ENCODE measurements at regions not wholly inside any gene's neighbourhood (a gene's known extent, or its start where the extent isn't known, plus 50 kb on each side); places are given as distances from the start of the nearest gene placed in this dataset.

DNA sequence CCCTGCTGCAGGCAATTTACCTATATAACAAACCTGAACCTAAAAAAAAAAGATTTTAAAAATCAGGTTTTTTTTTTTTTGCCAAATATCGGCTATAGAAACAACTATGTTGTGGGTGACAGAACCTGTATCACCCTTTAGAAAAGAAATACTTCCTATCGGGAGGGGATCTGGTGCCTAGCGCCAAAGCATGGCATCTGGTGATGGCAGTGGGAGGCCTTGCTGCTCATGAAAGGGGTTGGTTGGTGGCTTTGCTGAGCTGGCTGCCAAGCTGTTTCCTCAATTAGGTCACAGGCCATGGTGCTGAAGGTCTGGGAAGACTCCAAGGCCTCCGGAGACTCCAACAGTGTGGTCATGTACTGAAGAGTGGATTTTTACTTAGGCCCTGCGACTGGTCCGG lies 328.5 kb downstream of the KLF5 start:
- DNase-seq (ENCODE audit: low spot score), result no peak
- intact Hi-C loops (cut with DNase I), result no loop called here

DNA sequence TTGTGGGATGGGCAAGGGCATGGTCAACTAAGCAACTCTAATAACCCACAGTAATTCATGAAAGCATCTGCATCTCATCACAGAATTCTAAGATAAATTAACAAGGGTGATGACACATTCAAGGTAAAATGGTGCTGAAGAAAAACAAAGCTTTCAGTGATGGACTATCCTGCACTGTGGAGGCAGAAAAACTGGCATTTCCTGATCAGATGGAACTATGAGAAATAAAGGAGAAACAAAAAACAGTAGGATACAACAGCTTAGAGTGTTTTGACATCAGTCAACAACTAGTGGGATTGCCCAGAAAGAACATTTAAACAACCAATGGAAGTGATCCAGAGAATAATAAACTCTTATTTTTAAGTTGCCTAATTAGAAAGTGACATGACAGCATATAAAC lies 327.0 kb downstream of the KLF5 start:
- intact Hi-C loops (cut with DNase I), result no loop called here
- no peak for DNase-seq (ENCODE audit: low spot score)

DNA sequence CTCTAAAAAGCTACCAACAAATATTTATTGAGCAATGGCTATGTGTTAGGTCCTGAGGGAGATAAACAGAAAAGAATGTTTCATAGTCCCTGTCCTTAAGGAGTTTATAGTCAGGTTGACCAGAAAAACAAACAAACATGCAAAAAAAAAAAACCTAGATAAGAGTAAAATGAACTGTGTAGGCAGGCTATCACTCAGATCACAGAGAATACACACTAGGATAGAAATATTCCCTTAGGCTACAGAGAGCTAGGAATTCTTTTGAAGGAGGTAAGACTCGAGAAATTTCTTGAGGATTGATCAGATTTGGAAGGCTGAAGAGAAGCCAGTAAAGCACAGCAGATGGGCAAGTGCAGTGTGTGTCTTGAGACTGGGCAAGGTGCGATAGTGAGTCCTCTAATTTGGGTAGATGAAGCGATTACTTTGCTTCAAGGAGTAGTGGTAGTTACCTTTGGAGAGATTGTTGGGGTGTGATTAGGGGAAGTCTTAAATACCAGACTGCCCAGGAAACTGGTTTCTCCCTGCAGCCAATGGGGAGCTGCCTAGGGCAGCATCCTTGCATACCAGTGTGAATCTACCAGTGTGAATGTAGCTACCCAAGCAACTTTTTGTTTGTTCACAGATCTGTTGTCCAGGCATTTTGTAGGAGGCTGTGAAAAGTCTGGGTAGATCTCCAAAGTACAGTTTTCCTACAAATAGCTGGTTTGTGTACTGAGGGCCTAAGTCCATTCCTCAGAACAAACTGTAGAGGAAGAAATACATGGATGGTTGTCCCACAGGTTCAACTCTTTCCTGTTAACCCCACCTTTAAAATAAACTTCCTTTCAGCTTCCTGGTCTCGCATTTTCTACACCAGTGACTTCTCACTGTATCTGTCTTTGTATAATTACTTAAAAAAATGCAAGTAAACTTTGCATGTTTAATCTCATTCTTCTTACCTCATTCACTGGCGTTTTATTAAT lies 314.1 kb downstream of the KLF5 start:
- DNase-seq (ENCODE audit: low spot score), result no peak
- intact Hi-C loops (cut with DNase I), result no loop called here

DNA sequence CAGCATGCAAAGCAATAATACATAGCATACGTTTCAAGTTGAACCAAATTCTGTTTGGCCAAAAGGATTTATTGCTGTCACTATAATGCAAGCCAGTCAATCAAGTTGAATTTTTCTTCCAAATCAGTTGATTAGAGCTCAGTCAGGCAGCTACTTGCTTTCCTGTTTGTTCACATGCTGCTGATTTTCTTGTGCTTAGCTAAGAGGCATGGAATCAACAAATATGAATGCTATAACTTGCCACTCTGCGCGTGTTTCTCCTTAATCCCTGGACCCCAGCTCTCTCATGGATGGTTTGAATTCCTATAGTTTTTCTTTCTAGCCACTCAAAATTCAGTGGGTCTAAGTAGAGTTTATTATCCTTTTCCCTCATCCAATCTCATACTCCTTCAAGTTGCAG lies 311.3 kb downstream of the KLF5 start:
- intact Hi-C loops (cut with DNase I), result no loop called here
- no peak for DNase-seq (ENCODE audit: low spot score)

DNA sequence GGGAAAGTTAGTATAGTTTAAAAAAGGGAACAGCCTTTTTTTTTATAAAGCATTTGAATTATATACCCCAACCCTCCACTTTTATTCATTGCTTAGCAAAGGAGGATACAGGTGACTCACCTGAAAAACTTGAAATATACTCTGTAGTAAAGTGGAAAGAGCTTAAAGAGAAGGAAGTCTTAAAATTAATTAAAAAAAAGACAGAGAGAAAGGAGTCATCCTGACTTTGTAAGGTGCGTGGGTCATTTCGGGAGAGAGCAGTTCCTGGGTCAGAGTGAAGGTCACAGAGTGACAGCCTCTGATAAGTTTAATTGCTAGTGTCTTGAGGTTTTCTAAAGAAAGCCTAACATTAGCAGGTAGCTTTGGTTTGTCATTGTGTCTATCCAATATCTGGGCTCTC lies 310.3 kb downstream of the KLF5 start:
- no peak for DNase-seq (ENCODE audit: low spot score)
- intact Hi-C loops (cut with DNase I), result no loop called here

DNA sequence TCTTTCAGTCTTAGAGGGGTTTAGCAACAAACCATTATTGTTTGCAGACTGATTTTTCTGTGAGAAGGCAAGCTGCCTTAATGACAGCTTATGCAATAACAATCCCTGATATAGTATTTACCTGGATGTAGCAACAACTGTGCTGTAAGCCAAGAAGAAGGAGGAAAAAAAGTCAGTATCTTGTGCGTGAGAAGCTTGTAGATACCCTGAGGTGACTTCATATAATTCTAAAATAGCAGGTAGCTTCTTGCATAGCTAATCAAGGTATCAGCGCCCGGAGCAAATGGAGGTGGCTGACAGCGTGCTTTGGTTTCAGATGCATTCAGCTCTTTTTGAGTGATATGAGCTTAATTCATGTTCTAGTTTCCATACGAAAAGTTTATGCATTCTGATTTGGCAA lies 309.8 kb downstream of the KLF5 start:
- no peak for DNase-seq (ENCODE audit: low spot score)
- intact Hi-C loops (cut with DNase I), result no loop called here

DNA sequence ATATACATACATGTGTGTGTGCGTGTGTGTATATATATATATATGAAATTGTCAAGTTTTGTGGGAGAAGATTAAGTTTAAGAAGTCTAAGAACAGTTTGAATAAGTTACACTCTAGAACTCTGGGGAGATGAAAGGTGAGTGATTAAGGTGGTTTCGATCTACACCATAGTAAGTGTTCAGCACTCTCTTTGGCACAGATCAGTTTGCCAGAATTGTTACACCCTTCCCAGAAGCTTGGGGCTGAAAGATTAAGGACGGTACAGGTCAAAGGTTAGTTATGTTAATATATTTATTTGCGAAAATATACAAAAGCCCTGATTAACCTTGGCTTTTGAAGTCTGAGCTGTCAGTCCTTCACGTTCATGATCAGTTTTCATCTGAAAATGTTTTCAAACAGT lies 309.1 kb downstream of the KLF5 start:
- intact Hi-C loops (cut with DNase I), result no loop called here
- no peak for DNase-seq (ENCODE audit: low spot score)

DNA sequence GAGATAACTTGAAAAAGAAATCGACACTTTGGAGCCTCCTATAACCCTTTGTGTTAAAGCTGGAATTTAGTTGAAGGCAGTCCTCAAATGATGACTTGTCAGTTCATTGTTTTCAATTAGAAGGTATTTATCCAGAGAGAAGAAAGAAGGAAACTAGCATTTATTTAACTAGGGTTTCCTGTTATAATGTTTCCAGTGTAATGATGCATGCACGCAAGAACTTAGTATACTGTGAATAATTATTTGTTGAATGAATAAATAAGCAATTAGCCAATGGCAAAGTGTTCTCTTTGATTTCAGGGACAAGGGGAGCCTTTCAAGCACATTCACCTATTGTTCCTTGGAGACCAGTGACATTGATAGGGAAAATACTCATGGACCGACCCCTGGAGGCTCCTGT lies 307.4 kb downstream of the KLF5 start:
- intact Hi-C loops (cut with DNase I), result no loop called here
- no peak for DNase-seq (ENCODE audit: low spot score)

DNA sequence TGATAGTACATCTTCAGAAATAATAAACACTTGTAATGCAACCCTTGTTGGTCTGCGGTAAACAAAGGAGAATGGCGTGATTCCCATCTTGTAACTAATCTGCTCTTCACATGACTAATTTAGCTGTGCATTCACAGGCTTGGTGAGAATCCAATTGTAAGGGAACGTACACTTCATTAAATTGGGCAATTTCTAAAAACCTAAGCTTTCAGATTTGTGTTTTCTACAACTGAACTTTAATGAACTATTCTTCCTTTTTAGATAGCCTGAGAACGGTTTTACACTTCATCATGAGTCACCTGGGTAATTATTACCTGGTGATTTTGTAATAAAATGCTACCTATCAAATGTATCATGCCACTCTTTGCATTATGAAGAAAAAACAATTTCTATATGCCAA lies 306.9 kb downstream of the KLF5 start:
- DNase-seq (ENCODE audit: low spot score), result no peak
- intact Hi-C loops (cut with DNase I), result no loop called here

DNA sequence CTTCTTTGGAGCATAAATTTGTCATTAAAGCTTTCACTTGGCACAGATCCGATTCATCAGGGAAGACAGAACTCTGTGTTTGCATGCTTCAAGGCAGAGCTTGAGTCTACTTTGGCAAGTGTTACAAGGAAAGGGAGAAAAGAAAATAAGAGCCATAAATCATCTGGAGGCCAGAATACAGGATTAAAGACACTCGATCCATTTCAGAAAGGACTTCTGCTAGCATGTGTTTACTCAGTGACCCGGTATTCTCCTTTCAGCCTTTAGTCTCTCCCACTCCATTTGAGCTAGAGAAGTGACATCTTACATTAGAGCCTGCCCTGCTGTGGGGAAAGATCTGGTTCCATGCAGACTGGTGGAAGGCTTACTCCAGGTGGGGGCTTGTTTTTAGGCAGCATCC lies 306.4 kb downstream of the KLF5 start:
- intact Hi-C loops (cut with DNase I), result no loop called here
- DNase-seq (ENCODE audit: low spot score), result no peak

DNA sequence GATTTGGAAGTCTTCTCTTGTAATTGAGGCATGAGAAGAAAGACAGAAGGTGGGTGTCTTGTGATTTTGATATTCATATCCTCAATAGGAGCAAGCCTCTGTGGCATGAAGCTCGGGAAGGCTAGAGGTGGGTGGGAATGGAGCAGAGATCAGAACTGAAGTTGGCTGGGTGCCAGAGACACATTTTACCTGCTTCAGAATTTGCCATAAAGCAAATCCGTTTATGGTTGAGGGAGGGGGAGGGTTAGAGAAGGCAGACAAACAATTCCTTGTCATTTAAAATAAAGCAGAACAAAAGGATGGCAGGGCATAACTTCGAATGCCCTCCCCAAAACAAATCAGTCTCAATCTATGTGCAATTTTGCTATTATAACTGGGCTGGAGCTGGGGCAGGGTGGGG lies 305.9 kb downstream of the KLF5 start:
- DNase-seq (ENCODE audit: low spot score), result no peak
- intact Hi-C loops (cut with DNase I), result no loop called here

DNA sequence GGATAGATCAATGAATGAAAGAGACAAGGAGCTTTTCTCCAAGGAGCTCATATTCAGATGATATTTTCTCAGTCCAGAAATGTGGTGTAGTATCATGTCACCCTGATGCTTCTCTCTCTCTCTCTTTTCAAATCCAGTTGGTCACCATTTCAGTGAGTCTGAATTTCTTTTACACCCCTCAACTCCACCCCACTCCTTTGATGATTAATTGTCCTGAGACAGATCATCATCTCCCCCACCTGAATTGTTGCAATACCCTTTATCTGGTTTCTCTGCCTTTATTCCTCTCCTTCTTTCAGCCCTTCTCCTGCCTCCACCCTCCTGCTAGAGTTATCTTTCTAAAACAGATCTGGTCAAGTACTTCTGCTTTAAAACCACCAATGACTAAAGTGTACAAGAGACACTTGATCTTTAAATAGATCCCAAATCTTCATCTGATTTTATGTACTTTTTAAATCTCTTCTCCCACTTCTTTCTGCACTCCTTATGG lies 299.8 kb downstream of the KLF5 start:
- no peak for DNase-seq (ENCODE audit: low spot score)
- intact Hi-C loops (cut with DNase I), result no loop called here

DNA sequence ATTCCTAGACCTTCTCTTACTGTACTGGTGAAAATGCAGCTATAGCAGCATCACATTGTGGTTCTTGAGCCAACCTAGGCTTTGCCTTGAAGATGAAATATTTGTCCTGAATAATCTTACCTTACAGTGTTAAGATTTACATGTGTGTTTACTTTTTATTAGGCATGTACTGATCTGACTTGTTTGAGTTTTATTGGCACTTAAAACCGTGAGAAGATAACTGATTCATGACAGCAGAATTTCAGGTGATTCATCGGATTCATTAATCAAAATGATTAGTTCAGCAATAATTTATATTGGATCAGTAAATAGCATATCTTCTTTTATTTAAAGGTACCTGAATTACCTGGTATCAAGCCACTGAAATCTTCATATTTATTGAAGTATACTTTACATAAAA lies 296.3 kb downstream of the KLF5 start:
- intact Hi-C loops (cut with DNase I), result no loop called here
- no peak for DNase-seq (ENCODE audit: low spot score)

DNA sequence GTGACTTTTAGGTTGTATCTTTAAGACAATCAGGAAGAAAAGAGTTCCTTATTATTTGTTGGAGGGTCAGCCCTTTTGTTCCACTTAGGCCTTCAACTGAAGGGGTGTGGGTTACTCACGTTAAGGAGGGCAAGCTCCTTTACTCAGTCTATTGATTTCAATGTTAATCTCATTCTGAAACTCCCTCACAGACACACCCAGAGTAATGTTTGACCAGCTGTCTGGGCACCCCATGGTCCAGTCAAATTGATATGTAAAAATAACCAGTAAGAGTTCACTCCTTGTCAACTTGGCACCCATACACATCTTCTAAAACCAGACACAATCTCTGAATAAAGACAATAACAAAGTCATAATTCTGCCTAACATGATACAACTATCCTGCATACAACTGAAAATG lies 292.9 kb downstream of the KLF5 start:
- DNase-seq (ENCODE audit: low spot score), result no peak
- intact Hi-C loops (cut with DNase I), result no loop called here

DNA sequence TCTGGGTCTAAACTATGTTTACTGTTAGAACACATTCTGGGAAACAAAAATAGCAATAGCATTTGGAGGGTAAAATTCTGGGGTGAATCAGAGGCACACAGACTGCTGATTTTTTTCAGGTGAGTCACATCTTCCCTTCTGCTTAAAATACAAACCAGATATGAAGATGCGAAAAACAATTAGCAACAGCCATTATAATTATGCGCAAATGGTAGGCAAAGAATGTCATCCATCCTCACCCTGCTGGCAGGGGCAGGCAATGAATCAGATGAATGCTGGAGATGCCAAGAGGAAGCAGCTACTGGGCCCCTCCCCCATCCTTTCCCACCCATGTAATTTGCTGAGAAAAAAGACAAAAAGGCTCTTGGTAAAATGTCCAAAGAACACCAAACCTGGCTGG lies 282.9 kb downstream of the KLF5 start:
- DNase-seq (ENCODE audit: low spot score), result no peak
- intact Hi-C loops (cut with DNase I), result no loop called here

DNA sequence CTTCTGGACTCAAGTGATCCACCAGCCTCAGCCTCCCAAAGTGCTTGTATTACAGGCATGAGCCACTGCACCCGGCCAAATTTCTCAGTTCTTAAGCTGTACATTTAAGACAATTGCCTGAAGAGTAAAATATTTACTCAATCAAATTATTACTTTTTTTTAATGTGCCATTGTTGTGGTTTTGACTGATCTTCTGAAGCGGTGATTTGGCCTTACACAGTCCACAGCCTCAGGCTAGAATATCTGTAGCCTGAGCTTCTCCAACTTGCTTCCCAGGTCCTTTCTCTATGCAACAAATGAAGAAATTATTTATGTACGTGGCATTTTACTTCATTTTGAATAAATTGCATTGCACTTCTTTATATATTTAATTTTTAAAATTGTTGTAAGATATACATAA lies 281.3 kb downstream of the KLF5 start:
- intact Hi-C loops (cut with DNase I), result no loop called here
- no peak for DNase-seq (ENCODE audit: low spot score)

DNA sequence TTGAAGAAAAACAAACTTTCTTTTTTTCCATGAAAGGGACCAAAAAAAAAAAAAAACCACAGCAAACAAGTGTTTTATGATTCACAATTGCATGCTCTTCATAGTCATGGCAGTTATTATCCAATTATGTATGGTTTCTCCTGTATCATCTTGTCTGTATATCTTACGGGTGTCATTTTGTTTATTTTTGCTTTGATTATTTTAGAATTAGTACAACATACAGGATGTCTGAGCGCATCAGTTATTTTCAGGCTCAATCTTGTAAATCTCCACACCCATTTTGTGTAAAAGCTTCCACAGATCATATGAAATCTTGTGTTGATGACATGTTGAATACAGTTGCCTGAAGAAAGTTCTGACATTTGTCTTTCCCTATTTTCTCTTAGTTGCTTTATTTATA lies 280.3 kb downstream of the KLF5 start:
- DNase-seq (ENCODE audit: low spot score), result no peak
- intact Hi-C loops (cut with DNase I), result no loop called here

DNA sequence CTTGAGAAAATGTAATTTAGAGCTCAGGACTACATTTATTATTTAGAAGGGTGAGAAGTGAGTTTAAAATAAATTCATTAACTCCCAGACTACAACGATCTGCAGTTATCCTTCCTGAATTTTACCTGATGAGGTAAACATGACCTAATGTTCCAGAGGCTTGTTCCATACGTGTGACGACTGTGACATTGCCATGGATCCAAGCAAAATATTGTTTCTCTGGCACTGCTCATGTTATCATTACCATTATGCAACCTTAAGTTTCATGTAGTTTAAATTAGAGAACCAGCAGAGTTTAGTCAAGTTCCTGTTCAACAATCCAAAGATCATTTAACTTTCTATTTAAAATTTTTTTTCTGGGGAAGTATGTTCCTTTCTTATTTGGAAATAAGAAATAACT lies 279.6 kb downstream of the KLF5 start:
- DNase-seq (ENCODE audit: low spot score), result no peak
- intact Hi-C loops (cut with DNase I), result no loop called here

DNA sequence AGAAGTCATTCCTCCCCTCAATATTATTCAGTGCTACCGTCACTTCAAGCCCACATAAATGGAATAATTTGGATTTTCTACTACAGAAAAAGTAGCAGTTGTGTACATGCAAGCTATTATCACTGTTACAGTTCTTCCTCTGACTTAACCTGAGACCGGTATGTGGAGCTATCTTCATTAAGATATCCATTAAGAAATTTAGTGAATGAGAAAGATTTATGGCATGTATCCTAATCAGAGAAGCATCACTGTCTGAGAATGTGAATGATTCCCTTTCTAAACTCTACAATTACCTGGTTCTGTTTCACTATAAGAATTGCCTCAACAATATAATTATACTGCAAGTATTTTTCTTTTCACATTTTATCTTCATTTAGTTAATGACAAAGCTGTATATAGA lies 278.7 kb downstream of the KLF5 start:
- DNase-seq (ENCODE audit: low spot score), result no peak
- intact Hi-C loops (cut with DNase I), result no loop called here

DNA sequence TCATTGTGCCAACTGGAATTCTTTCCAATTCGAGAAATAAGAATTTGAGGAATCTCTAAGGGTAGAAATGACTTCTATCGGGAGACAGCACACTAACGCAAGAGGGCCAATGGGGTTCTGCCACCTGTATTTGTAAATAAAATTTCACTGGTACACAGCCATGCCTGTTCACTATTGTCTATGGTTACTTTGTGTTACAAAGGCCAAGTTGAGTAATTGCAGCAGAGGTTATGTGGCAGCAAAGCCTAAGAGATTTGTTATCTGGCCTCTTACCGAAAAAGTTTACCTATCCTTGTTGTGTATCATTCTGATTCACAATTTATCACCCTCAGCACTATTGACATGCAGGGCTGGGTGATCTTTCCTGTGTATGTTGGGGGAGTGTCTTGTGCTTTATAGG lies 278.0 kb downstream of the KLF5 start:
- intact Hi-C loops (cut with DNase I), result no loop called here
- no peak for DNase-seq (ENCODE audit: low spot score)

DNA sequence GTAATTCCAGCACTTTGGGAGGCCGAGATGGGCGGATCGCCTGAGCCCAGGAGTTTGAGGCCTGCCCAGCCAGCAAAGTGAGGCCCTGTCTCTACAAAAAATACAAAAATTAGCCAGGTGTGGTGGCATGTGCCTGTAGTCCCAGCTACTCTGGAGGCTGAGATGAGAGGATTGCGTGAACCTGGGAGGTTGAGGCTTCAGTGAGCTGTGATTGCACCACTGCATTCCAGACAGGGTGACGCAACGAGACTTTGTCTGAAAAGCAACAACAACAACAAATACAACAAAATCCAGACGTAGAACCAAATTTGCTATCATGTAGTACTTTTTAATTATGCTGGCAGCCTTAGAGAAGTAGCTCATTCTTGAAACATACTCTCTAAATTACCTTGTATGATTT lies 277.1 kb downstream of the KLF5 start:
- intact Hi-C loops (cut with DNase I), result no loop called here
- DNase-seq (ENCODE audit: low spot score), result no peak

DNA sequence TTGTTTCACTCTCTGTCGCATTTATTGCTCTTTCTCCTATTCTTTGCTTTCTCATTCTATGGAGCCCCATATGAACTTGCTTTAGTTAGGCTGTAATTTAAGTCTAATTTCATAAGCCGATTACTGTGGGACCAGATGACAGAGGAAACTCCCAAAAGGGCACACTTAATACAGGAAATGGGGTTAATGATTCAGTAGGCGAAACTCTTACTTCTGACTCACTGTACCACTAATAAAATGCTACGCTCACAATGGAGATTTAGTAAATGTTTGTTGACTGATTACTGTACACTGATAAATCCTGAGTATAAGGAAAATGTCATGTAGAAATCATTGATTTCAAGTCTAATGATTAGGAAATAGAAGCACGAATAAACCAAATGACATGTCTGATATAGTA lies 276.4 kb downstream of the KLF5 start:
- DNase-seq (ENCODE audit: low spot score), result no peak
- intact Hi-C loops (cut with DNase I), result no loop called here

All from posterior vena cava (tissue), 2 donors.